ENCODE measurements at regions not wholly inside any gene's neighbourhood (a gene's known extent, or its start where the extent isn't known, plus 50 kb on each side); places are given as distances from the start of the nearest gene placed in this dataset.

DNA sequence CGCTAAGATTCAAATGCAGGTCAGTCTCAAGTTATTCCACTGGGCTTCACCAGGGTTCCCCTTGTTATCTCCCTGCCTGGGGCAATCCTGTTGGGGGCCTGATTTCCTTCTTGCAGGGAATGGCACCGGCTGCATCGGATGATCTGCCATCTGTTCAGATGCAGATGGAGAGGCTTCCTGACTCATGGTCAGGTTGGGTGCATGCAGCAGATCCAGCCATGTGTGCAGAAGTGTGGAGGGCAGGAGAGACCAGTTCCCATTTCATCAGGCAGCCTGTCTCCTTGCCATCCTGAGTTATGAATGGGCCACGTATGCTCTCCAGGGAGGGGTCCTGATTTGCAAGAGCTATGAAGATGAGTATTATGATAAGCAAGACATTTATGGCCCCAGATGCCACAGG, 161.2 kb upstream of the PLET1 start:
- no peak overlapping the region for H3K4me3 ChIP-seq (ENCODE audit: low read depth, low read length)
- TF ChIP-seq, protein P1, sequence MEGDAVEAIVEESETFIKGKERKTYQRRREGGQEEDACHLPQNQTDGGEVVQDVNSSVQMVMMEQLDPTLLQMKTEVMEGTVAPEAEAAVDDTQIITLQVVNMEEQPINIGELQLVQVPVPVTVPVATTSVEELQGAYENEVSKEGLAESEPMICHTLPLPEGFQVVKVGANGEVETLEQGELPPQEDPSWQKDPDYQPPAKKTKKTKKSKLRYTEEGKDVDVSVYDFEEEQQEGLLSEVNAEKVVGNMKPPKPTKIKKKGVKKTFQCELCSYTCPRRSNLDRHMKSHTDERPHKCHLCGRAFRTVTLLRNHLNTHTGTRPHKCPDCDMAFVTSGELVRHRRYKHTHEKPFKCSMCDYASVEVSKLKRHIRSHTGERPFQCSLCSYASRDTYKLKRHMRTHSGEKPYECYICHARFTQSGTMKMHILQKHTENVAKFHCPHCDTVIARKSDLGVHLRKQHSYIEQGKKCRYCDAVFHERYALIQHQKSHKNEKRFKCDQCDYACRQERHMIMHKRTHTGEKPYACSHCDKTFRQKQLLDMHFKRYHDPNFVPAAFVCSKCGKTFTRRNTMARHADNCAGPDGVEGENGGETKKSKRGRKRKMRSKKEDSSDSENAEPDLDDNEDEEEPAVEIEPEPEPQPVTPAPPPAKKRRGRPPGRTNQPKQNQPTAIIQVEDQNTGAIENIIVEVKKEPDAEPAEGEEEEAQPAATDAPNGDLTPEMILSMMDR (IDR thresholded peaks at IDR 0.05; ENCODE audit: borderline replicate concordance, insufficient read depth, low read depth, low read length) = no peak

GRCh38 chr11:112425121-112425520, 164.5 kb upstream of the PLET1 start:
- no peak overlapping the region for H3K4me3 ChIP-seq (ENCODE audit: low read depth, low read length)

GRCh38 chr11:112437096-112437495, 176.4 kb upstream of the PLET1 start:
- TF ChIP-seq, protein P1 (IDR thresholded peaks at IDR 0.05; ENCODE audit: borderline replicate concordance, insufficient read depth, low read depth, low read length) = no peak
- no peak overlapping the region for H3K4me3 ChIP-seq (ENCODE audit: low read depth, low read length)

More at GRCh38 chr11:112425121-112425520, 164.5 kb upstream of the PLET1 start:
- TF ChIP-seq, protein P1 (IDR thresholded peaks at IDR 0.05; ENCODE audit: borderline replicate concordance, insufficient read depth, low read depth, low read length) = no peak

DNA sequence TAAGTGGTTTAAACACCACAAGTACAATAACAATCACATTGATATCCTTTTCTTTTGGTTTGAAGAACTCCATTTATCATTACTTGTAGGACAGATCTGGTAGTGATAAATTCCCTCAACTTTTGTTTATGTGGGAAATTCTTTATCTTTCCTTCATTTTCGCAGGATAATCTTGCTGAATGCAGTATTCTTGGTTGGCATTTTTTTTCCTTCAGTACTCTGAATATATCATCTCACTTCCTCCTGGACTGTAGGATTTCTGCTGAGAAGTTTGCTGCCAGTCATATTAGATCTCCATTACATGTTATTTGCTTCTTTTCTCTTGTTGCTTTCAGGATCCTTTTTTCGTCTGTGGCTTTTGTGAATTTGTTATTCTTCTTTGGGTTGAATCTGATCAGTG, 179.0 kb upstream of the PLET1 start:
- no peak overlapping the region for H3K4me3 ChIP-seq (ENCODE audit: low read depth, low read length)
- TF ChIP-seq, protein P1 (IDR thresholded peaks at IDR 0.05; ENCODE audit: borderline replicate concordance, insufficient read depth, low read depth, low read length) = no peak

- no peak overlapping the region for H3K4me3 ChIP-seq (ENCODE audit: low read depth, low read length)
- TF ChIP-seq, protein P1 (IDR thresholded peaks at IDR 0.05; ENCODE audit: borderline replicate concordance, insufficient read depth, low read depth, low read length) = no peak
Observed at GRCh38 chr11:112440518-112440917, 179.9 kb upstream of the PLET1 start.

- TF ChIP-seq, protein P1 (IDR thresholded peaks at IDR 0.05; ENCODE audit: borderline replicate concordance, insufficient read depth, low read depth, low read length) = no peak
- H3K4me3 ChIP-seq (ENCODE audit: low read depth, low read length) = no peak overlapping the region
Observed at GRCh38 chr11:112448168-112448567, 187.5 kb upstream of the PLET1 start.

DNA sequence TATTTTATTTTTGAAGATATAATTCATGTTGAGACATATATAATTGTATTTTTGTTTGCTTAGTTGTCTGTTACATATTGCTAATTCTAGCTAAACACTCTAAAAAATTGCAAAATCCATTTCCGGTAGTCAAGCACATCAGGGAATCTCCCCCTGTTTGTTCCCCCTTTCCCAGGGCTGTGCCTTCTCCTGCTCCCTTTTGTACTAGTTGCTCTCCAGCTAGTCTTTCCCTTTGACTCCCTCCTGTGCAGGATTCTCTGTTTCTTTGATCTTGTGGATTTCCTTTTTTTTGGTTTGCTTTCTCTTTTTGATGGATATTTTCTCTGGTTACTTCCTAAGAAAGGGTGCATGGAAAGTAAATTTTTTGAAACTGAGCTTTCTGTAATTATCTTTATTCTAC, 188.1 kb upstream of the PLET1 start:
- no peak overlapping the region for H3K4me3 ChIP-seq (ENCODE audit: low read depth, low read length)
- TF ChIP-seq, protein P1 (IDR thresholded peaks at IDR 0.05; ENCODE audit: borderline replicate concordance, insufficient read depth, low read depth, low read length) = no peak
